KMS-11 (cell line): ENCODE measurements at regions not wholly inside any gene's neighbourhood (a gene's known extent, or its start where the extent isn't known, plus 50 kb on each side); places are given as distances from the start of the nearest gene placed in this dataset.

ENCODE experiments used
- H2AFZ ChIP-seq: fragments of 200-600 bp; sonication (generic); 2 replicates; pipeline ENCODE4 v1.6.1; 2016; ENCODE audit warnings: antibody characterized with exemption, mixed run types, low read depth
- H3K27ac ChIP-seq: fragments of 200-600 bp; sonication (generic); 2 replicates; pipeline ENCODE4 v1.6.1; 2016; ENCODE audit warnings: mild to moderate bottlenecking, mixed run types
- H3K27me3 ChIP-seq: fragments of 200-600 bp; sonication (generic); 2 replicates; pipeline ENCODE4 v1.6.1; 2017; ENCODE audit warnings: mild to moderate bottlenecking, low read depth, mixed run types, moderate library complexity; ENCODE audit not compliant: insufficient read depth
- H3K36me3 ChIP-seq: fragments of 200-600 bp; sonication (generic); 2 replicates; pipeline ENCODE4 v1.6.1; 2017; ENCODE audit warnings: mild to moderate bottlenecking, mixed run types; ENCODE audit not compliant: insufficient read depth
- H3K4me1 ChIP-seq: fragments of 200-600 bp; sonication (generic); 2 replicates; pipeline ENCODE4 v1.6.1; 2016; ENCODE audit warnings: mild to moderate bottlenecking, low read depth, mixed run types; ENCODE audit not compliant: poor library complexity, severe bottlenecking
- H3K4me2 ChIP-seq: fragments of 200-600 bp; sonication (generic); 2 replicates; pipeline ENCODE4 v1.7.0; 2016; ENCODE audit warnings: mild to moderate bottlenecking, mixed run types
- H3K4me3 ChIP-seq: fragments of 200-600 bp; sonication (generic); IDR thresholded peaks from 2 replicates; pipeline ENCODE4 v1.6.1; 2017; ENCODE audit warnings: low read depth, low read length, mixed read lengths; ENCODE audit not compliant: insufficient read depth
- H3K79me2 ChIP-seq: fragments of 200-600 bp; sonication (generic); 2 replicates; pipeline ENCODE4 v1.6.1; 2016; ENCODE audit warnings: low read depth, mixed run types; ENCODE audit not compliant: insufficient read depth
- H3K9ac ChIP-seq: fragments of 200-600 bp; sonication (generic); 2 replicates; pipeline ENCODE4 v1.6.1; 2016; ENCODE audit warnings: mild to moderate bottlenecking, mixed run types
- H4K20me1 ChIP-seq: fragments of 200-600 bp; sonication (generic); 2 replicates; pipeline ENCODE4 v1.6.1; 2016; ENCODE audit warnings: mild to moderate bottlenecking, mixed run types; ENCODE audit not compliant: insufficient read depth
- CTCF ChIP-seq: fragments of 200-600 bp; sonication (generic); conservative IDR thresholded peaks from 2 replicates; pipeline ENCODE4 v1.6.1; 2017; ENCODE audit warnings: low read depth, mild to moderate bottlenecking, antibody characterized with exemption, low read length, moderate library complexity, mixed read lengths

DNA sequence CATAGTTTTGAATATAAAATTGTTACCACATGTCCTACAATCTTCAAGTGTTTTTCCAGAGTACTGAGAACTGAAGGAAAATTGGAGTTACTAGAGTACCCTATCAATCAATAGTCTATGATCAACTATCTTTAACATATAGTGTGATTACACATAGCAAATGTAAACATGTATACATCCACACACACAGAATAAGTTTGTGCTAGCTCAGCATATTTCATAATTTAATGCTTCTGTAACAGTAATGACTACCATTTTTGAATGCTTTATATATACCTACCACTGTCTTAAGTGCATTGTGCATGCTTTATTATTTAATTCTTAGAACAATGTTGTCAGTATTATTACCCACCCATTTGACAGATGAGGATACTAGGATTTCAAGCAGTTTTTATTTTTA, 523.9 kb downstream of the HAO1 start:
- Histone ChIP-seq H3K4me2 (no peak overlapping the region), H4K20me1 (no peaks in the 10 kb centered on the region), H3K27ac (no peak overlapping the region), H3K9ac (no peak overlapping the region), H3K27me3 (no peaks in the 10 kb centered on the region), H3K4me3 (no peak overlapping the region), H3K36me3 (no peaks in the 10 kb centered on the region), H3K79me2 (no peaks in the 10 kb centered on the region), H2AFZ (no peak overlapping the region), H3K4me1 (no peaks in the 10 kb centered on the region)
- no peak for TF ChIP-seq CTCF

DNA sequence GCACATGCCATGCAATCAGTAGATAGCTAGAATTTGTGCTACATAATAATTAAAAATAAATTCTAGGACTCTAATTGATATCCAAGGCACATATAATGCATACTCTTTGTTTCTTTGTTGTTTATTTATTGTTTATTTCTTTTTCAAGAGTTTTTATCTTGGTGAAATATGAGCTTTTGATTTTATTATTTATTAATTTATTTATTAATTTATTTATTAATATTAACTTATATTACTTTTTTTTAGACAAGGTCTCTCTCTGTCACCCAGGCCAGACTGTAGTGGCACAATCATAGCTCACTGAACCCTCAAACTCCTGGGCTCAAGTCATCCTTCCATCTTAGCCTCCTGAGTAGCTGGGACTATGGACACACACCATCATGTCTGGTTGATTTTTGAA, 519.9 kb downstream of the HAO1 start:
- TF ChIP-seq CTCF = no peak
- no peaks in the 10 kb centered on the region for H3K79me2 ChIP-seq

GRCh38 chr20:7426890-7427496, 513.3 kb downstream of the HAO1 start:
- no peak overlapping the region for H3K4me2 ChIP-seq
- H2AFZ ChIP-seq = no peak overlapping the region
- H3K27me3 ChIP-seq = no peaks in the 10 kb centered on the region
- H3K9ac ChIP-seq = no peak overlapping the region
- no peak overlapping the region for H3K27ac ChIP-seq
- TF ChIP-seq CTCF = no peak
- no peaks in the 10 kb centered on the region for H3K36me3 ChIP-seq
- H3K4me3 ChIP-seq = no peak overlapping the region
- H3K4me1 ChIP-seq = no peaks in the 10 kb centered on the region
- H3K79me2 ChIP-seq = no peaks in the 10 kb centered on the region
- no peaks in the 10 kb centered on the region for H4K20me1 ChIP-seq

More for the DNA sequence above, 519.9 kb downstream of the HAO1 start:
- Histone ChIP-seq H3K4me3 (no peak overlapping the region), H3K9ac (no peak overlapping the region), H3K27ac (no peak overlapping the region), H3K36me3 (no peaks in the 10 kb centered on the region), H3K4me2 (no peak overlapping the region), H3K4me1 (no peaks in the 10 kb centered on the region), H2AFZ (no peak overlapping the region), H3K27me3 (no peaks in the 10 kb centered on the region), H4K20me1 (no peaks in the 10 kb centered on the region)

DNA sequence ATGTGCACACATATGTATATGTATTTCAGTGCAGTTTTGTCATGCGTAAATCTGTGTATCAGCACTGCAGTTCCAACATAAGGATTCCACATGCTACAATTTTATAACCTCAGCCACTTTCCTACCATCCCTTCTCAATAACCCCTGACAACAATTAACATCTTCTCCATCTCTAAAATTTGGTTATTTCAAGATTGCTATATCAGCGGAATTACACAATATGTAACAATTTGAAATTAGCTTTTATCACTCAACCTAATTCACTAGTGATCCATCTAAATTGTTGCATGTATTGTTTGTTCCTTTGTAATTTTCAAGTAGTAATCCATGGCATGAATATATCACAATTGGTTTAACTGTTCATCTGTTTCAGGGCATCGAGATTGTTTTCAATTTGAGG, 511.3 kb downstream of the HAO1 start:
- no peaks in the 10 kb centered on the region for H4K20me1 ChIP-seq
- no peak overlapping the region for H3K9ac ChIP-seq
- H3K27me3 ChIP-seq = no peaks in the 10 kb centered on the region
- no peaks in the 10 kb centered on the region for H3K4me1 ChIP-seq
- H3K79me2 ChIP-seq = no peaks in the 10 kb centered on the region
- H3K4me3 ChIP-seq = no peak overlapping the region
- H2AFZ ChIP-seq = no peak overlapping the region
- no peak overlapping the region for H3K4me2 ChIP-seq
- H3K27ac ChIP-seq = no peak overlapping the region
- TF ChIP-seq CTCF = no peak
- no peaks in the 10 kb centered on the region for H3K36me3 ChIP-seq
